HG03025 (cell line): ENCODE measurements at regions not wholly inside any gene's neighbourhood (a gene's known extent, or its start where the extent isn't known, plus 50 kb on each side); places are given as distances from the start of the nearest gene placed in this dataset.

ENCODE experiments used
- ATAC-seq: cut with Tn5 transposase; IDR thresholded peaks from one replicate; pipeline ENCODE4 v1.9.1; 2021; ENCODE audit warnings: mild to moderate bottlenecking, moderate library complexity; ENCODE audit not compliant: unreplicated experiment, low FRiP score

DNA sequence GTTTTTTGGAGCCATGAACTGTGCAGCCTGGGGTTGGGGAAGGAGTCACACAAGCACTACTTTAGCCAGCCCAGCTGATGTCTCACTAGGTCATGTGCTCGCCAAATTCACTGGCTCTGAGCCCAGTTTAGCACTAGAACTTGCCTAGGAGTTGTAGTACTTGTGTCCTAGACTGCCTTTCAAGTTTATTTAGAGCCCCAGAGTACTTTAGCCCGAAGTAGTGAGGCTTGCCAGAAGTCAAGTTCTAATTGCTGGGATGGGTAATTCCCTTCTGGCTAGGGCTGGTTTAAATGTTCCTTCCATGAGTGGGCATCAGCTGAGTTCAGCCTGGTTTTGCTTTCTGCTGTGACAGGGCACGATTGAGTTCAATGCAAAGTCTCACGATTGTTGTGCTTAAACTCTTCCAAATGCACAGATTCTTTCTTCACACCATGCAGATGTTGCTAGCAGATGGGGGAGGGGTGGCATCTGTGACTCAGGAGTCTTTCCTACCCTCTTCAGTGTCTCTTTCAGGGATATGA lies 228.2 kb upstream of the ZPLD1 start:
- ATAC-seq = no peak

DNA sequence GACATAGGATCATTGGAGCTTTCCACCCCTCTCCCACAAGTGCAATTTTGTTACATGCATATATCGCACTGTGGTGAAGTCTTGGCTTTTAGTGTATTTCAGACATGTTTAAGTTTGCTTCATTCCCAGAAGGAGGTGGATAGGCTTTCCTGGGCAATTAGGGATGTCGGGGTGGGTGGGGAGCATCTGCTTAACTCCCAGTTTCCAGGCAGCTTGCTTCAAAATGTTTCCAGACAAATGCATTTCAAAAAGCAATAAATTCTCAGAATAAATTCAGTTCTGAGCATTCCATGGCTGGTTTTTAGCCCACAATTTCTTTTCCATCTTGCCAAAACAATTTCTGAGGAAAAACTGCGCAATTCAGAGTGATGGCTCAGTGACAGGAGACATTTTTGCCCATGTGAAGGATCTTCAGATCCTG lies 227.7 kb upstream of the ZPLD1 start:
- no peak for ATAC-seq

DNA sequence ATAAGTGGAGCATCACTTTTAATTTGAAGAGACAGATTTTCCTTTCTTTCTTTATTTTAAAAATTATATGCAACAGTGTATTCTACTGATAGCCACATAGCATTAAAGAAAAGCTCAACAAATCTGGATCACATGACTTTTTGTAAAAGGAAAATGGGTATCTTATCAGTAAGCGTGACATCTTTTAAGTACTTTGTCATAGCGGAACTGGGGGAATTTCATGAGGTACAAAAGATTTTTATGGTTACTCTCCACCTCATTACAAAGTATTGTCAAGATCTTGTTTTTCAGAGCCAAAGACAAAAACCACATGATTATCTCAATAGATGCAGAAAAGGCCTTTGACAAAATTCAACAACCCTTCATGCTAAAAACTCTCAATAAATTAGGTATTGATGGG lies 219.6 kb upstream of the ZPLD1 start:
- no peak for ATAC-seq

DNA sequence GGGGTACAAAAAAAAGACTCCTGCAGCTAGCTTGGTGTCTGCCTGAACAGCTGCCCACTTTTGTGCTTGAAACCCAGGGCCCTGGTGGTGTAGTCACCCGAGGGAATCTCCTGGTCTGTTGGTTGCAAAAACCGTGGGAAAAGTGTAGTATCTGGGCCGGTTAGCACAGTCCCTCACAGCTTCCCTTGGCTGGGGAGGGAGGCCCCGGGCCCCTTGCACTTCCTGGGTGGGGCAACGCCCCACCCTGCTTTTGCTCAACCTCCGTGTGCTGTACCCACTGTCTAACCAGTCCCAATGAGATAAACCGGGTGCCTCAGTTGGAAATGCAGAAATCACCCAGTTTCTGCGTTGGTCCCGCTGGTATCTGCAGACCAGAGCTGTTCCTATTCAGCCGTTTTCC lies 211.7 kb upstream of the ZPLD1 start:
- no peak for ATAC-seq

DNA sequence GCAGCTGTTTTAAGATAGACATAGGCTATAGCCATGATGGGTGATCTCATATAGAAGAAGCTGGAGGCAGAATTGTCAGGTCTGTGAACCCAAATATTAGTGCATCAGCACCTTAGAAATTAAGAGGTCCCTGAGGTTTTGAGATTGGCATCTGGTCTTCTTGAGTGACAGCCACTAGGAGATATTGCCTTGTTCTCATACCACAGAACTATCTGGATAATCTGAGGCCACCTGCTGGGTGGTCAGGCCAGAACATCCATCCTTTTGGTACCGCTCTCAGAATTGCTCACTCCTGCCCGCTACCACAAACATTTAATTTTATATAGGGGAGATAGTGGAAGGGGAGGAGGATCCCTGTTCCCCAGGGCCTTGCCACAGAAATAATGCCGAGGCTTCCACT lies 210.6 kb upstream of the ZPLD1 start:
- no peak for ATAC-seq

DNA sequence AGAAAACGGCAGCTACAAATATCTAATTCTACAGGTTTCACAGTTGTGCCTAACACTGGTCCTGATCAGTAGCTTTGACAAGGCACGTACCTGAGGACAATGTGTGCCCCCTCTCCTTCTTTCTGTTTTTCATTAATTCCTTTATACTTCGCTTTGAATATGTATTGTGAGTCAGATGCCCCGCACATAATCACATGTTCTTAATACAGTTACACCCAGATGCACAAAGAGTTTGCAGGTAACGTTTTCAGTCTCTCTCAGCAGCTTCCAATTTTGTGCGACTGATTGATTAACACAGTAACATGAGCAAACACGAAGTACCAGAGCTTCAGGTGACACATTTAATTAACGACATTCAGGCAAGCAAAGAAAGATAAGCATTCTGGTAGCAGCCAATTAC lies 209.8 kb upstream of the ZPLD1 start:
- no peak for ATAC-seq

DNA sequence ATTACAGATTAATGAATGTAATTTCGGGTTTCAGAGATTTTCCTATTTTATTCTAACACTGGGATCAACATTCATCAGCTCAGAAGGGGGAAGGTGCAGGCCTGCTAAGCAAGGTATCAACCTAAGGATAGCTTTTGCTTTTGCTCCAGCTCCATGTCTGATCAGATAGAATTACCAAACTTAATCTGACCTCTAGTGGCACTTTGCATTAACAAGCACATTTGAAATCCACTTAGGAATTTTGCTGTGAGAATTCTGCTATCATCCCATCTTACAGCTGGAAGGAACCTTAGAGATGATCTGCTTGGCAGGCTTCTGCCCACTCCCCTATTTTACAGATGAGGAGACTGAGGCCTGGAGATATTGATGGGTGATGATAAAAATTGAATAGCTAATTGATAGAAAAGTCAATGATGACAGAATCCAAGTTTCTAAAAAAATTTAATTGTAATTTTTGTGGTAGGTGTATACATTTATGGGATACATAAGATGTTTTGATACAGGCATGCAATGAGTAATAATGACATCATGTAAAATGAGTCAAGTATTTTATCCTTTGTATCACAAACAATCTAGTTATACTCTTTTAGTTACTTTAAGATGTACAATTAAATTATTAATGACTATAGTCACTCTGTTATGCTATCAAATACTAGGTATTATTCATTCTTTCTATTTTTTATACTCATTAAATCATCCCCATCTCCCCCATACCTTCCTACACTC lies 209.2 kb upstream of the ZPLD1 start:
- ATAC-seq = peak; percentile 42

DNA sequence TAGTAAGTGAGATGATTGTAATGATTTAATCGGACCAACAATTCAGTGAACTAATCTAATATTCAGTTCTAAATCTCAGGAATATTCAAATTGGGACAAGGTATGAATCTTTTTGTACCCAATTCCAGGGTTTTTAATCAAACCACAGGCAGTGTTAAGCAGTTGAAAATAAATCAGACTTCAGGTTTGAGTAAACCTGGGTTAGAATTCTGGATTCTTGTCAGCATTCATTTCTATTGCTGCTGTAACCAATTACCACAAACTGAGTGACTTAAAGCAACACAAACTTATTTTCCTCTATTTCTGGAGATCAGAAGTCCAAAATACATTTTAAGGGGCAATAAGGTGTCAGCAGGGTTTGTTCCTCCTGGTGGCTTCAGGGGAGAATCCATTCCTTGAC lies 208.4 kb upstream of the ZPLD1 start:
- no peak for ATAC-seq

DNA sequence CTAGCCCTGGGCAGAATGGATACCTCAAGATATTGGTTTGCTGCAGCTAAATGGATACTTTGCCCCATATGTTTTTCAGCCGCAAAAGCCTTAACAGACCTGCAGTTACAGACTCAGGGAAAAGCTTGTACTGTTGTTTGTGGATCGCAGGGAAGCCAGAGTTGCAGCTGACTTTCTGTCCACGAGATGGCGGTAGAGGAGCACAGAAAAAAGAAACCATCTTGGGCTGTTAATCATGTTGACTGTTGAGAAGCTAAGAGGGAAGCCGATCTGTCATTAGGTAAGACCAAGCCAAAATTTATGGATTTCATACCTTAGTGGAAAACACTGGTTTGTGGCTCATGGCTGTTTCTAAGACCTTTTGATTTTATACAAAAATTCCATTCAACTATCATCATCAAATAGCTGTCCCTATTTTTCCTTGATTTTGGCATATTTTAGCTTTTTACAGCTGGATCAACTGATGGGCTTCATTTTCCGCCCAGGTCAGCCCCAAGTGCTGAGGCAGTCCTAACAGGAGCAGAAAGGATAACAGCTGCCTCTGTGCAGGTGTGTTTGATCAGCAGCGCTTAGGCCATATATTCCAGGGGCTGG lies 205.7 kb upstream of the ZPLD1 start:
- ATAC-seq = peak; percentile 44

DNA sequence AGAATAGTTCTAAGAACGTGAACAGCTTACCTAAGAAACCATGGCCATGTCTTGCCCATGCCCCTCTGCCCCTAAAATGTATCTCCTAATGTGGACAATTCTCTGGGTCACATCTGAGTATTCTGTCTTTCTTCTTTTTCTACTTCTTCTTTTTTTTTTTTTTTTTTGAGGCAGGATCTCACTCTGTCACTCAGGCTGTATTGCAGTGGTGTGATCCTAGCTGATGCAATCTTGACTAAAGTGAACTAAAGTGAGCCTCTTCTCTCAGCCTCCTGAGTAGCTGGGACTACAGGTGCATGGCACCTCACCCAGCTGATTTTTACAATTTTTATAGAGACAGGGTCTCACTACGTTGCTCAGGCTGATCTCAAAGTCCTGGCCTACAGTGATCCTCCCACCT lies 204.8 kb upstream of the ZPLD1 start:
- no peak for ATAC-seq

DNA sequence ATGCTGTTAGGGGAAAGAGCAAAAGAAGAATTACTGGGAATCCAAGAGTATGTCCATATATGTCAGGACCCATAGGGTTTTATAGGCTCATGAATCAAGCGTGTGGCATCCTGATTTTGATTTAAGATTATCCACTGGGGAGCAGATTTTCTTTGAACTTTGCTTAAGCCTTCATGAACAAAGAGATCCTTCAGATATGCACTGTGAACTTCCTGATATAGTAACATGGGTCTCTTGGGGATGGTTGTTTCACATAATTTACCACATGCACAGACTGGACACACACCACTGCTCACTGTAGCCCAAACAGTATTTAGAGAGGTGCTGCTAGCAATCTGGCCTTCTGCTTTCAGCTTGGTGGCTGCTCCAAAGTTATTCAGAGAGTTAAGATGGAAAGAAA lies 200.9 kb upstream of the ZPLD1 start:
- peak; percentile 90 for ATAC-seq

DNA sequence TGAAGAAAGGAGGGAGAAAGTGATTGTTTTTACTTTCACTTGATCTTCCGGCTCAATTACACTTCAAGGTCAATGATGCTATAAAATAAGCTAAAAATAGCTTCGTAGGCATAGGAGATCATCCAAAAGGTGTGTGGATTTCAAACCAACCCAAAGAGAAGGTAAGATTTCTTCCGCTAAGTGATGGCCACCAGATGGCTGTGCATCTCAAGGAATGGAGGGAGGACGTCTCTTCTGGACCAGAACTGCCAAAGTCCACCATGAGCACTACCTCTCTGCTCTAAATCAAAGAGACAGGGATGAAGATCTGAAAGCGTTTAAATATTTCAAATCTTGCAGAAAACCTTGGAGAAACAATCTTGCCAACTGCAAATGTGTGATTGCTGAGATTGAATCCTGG lies 199.1 kb upstream of the ZPLD1 start:
- ATAC-seq = no peak

DNA sequence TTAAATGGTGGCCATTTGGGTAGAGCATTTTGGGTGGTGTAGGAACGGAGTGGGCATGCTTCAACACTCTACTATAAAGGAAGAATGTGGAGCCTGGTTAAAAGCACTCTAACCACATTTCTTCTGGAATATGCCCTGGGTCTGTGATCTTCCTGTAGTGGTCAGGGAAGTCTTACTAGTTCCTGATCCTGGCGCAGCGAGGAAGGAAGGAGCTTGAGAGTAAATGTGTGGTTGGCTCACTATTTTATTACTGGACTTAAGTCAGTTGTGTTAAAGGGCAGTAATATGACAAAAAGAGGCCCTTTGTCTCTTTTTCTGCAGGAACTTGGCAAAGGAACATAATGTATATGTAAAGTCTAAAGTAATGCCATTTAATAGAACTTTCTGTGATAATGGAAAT lies 197.6 kb upstream of the ZPLD1 start:
- no peak for ATAC-seq

DNA sequence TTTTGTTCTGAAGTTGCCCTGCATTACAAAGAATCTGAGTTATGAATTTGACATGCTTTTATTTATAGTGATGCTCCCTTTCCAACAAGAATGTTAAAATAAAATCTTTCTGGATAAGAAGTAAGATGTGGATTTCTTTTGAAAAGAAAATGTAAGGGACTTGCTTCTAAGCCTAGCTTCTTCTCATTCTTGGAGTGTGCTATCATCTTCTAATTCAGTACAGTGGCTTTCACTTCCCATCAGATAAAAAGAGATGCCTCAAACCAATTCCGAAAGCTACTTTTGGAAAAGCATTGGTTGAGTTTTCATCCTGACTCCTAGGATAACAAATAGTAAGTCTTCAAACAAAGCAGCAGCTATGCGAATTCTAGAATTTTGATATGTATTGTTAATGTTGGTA lies 197.0 kb upstream of the ZPLD1 start:
- ATAC-seq = no peak

DNA sequence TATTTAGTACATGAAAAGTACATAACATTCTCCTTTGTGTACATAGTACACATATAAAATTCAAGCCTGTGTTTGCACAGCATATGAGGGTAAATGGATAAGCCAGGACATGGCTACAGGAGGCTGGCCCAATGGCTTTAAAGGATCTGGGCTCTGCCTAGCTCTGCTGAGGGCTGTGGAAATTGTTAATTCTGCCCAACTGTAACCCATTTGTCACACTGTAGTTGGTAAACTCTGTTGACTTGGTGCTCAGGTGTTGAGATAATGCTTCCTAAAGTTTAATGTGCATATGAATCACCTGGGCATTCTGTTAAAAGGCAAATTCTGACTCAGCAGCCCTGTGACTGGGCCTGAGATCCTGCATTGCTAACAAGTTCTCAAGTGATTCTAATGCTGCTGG lies 196.5 kb upstream of the ZPLD1 start:
- no peak for ATAC-seq

DNA sequence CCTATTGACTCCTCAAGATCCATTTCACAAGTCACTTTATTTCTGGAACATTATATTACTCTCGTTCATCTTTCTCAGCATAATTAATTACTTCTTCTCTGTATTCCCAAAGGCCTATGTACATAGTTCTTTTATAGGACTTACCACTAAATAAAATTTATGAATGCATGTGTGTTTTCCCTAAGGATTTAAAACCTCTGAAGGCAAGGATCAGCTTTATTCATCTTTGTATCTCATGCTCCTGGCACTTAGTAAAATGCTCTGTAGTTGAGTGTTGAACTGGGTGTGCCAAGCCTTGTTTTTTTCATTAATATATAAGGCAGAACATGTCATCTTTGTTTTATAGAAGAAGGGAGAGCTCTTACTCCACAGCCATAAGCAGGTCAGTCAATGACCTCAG lies 194.1 kb upstream of the ZPLD1 start:
- ATAC-seq = no peak

DNA sequence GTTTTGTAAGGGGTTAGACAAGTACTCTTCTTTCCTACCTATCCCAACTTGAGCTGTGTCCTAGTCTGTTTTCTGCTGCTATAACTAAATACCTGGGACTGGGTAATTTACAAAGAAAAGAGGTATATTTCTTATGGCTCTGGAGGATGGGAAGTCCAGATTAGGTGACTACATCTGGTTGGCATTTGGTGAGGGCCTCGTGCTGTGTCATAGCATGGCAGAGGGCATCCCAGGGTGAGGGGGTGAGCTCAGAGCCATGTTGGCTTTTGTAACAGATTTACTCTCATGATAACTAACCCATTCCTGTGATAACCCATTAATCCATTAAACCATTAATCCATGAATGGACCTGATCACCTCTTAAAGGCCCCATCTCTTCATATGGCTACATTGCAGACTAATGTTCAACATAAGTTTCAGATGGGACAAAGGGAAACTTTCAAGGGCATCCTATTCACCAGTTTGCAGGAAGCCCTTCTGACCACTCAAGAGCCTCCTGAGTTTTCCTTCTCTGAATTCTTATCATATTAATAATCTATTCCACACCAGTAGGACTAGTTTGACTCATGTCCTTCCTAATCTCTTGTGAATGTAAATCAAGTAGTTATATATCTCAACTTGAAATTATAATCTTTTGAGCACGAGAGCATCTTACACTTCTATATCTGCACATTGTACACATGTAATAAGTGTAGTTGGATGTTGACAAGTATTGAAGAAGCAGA lies 185.7 kb upstream of the ZPLD1 start:
- no peak for ATAC-seq

DNA sequence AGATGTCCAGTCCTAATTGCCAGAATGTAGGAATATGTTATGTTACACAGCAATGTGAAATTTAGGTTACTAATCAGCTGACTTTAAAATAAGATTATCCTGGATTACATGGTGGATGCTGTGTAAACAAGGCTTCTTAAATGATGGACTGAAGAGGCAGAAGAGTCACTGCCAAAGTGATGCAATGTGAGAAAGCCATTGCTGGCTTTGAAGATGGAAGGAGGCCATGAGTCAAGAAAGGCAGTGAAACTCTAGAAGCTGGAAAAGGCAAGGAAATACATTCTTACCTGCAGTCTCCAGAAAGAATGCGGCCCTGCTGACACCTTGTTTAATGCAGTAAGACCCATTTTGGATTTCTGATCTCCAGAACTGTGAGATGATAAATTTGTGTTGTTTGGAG lies 179.1 kb upstream of the ZPLD1 start:
- ATAC-seq = no peak

DNA sequence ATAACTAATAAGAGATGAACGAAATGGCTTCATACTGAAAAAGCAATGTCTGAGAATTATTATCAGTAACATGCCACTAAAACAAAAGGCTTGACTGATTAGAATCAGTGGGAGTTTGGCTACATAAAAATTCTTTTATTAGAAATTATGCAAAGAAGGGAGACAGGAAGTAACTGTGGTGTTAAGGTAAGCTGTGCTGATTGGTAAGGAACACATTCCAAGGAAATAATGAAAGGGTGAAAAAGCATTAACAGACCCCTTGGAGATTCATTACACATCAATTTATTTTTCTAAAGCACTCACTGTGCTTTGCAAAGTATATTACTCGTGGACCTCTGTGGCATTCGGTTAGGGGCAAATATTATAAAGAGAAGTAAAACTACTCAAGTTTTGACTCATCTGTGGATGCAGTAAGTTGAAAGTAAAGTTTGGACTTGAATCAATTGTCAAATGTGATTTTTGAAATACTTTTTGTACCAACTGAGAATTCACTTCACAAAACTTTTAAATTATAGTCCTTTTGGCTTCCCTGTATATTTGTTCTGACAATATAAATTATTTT lies 176.1 kb upstream of the ZPLD1 start:
- peak; percentile 57 for ATAC-seq

DNA sequence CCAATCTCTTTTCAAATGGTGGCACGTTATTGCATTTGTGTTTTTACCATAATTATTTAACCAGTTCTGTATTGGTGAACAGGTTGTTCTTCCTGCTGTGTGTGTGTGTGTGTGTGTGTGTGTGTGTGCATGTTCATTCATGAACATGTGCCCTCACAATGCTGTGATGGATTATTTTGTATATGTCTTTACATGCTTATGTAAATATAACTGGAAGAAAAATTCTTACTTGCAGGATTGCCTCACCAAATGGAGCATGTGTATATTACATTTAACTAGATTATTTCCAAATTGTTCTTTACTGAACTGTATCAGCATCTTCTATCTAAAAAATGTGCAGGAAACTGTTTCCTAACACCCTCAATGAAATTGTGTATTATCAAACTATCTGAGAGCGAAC lies 175.2 kb upstream of the ZPLD1 start:
- ATAC-seq = no peak

DNA sequence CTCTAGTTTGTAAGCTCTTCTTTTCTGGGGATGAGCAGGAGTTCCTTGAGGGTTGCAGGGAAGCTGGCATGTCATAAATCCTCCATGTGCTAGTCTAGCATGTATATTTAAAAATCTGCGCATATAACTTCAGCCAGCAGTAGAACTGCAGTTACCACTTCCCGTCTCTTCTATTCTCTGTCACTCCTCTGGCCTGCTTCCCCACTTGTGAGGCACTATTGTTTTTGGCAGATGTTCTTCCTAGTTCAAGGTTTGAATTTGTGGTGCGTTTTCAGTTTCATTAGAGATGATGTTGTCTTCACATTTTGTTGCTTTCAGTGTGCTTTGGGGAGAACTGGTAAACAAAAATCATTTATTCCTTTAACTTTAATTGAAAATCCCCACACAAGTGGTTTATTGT lies 169.1 kb upstream of the ZPLD1 start:
- peak; percentile 57 for ATAC-seq
